ENCODE measurements at regions not wholly inside any gene's neighbourhood (a gene's known extent, or its start where the extent isn't known, plus 50 kb on each side); places are given as distances from the start of the nearest gene placed in this dataset.

- no peaks in the 10 kb centered on the region for H3K27me3 ChIP-seq
- no peak overlapping the region for H3K4me3 ChIP-seq
- no peak overlapping the region for H3K27ac ChIP-seq
- TF ChIP-seq CTCF (IDR thresholded peaks at IDR 0.05) = no peak
- no peak for TF ChIP-seq POLR2A (IDR thresholded peaks at IDR 0.05)
- H3K9me3 ChIP-seq = no peaks in the 10 kb centered on the region
- intact Hi-C loops (cut with DNase I; ENCODE audit: low total_unique reads) = no loop called here
- no peaks in the 10 kb centered on the region for H3K36me3 ChIP-seq
- DNase-seq = no peak
- no peaks in the 10 kb centered on the region for H3K4me1 ChIP-seq
Measured at GRCh38 chr3:174413062-174413912, 445.8 kb upstream of the NAALADL2 start.

- no peak for DNase-seq
- Histone ChIP-seq H3K9me3 (no peaks in the 10 kb centered on the region), H3K4me3 (no peak overlapping the region), H3K4me1 (no peaks in the 10 kb centered on the region), H3K36me3 (no peaks in the 10 kb centered on the region), H3K27me3 (no peaks in the 10 kb centered on the region), H3K27ac (no peak overlapping the region)
- intact Hi-C loops (cut with DNase I; ENCODE audit: low total_unique reads) = no loop called here
- TF ChIP-seq CTCF (IDR thresholded peaks at IDR 0.05) (no peak), POLR2A (IDR thresholded peaks at IDR 0.05) (no peak)
Measured at GRCh38 chr3:174414902-174415301, 444.2 kb upstream of the NAALADL2 start.

GRCh38 chr3:174417573-174417972, 441.6 kb upstream of the NAALADL2 start:
- intact Hi-C loops (cut with DNase I; ENCODE audit: low total_unique reads) = no loop called here
- Histone ChIP-seq H3K4me1 (no peaks in the 10 kb centered on the region), H3K27ac (no peak overlapping the region), H3K27me3 (no peaks in the 10 kb centered on the region), H3K9me3 (no peaks in the 10 kb centered on the region), H3K36me3 (no peaks in the 10 kb centered on the region), H3K4me3 (no peak overlapping the region)
- DNase-seq = no peak
- TF ChIP-seq POLR2A (IDR thresholded peaks at IDR 0.05) (no peak), CTCF (IDR thresholded peaks at IDR 0.05) (no peak)

GRCh38 chr3:174419216-174419615, 439.9 kb upstream of the NAALADL2 start:
- H3K9me3 ChIP-seq = no peaks in the 10 kb centered on the region
- TF ChIP-seq CTCF (IDR thresholded peaks at IDR 0.05) = no peak
- TF ChIP-seq POLR2A (IDR thresholded peaks at IDR 0.05) = no peak
- H3K27ac ChIP-seq = no peak overlapping the region
- H3K27me3 ChIP-seq = no peaks in the 10 kb centered on the region
- no peak overlapping the region for H3K4me3 ChIP-seq
- intact Hi-C loops (cut with DNase I; ENCODE audit: low total_unique reads) = no loop called here
- no peaks in the 10 kb centered on the region for H3K36me3 ChIP-seq
- DNase-seq = no peak
- H3K4me1 ChIP-seq = no peaks in the 10 kb centered on the region

GRCh38 chr3:174423936-174424335, 435.2 kb upstream of the NAALADL2 start:
- no peak overlapping the region for H3K4me3 ChIP-seq
- intact Hi-C loops (cut with DNase I; ENCODE audit: low total_unique reads) = no loop called here

More at GRCh38 chr3:174423936-174424335, 435.2 kb upstream of the NAALADL2 start:
- TF ChIP-seq CTCF (IDR thresholded peaks at IDR 0.05) (no peak), POLR2A (IDR thresholded peaks at IDR 0.05) (no peak)
- Histone ChIP-seq H3K4me1 (no peaks in the 10 kb centered on the region), H3K27me3 (no peaks in the 10 kb centered on the region), H3K36me3 (no peaks in the 10 kb centered on the region), H3K9me3 (no peaks in the 10 kb centered on the region), H3K27ac (no peak overlapping the region)
- no peak for DNase-seq
